GM21367 (cell line): ENCODE measurements at regions not wholly inside any gene's neighbourhood (a gene's known extent, or its start where the extent isn't known, plus 50 kb on each side); places are given as distances from the start of the nearest gene placed in this dataset.

Source experiments
- ATAC-seq: cut with Tn5 transposase; IDR thresholded peaks from one replicate; pipeline ENCODE4 v1.9.1; 2021; ENCODE audit not compliant: unreplicated experiment

- ATAC-seq, result no peak
Measured at GRCh38 chr10:78160591-78160990, 126.9 kb downstream of the RPS24 start.

GRCh38 chr10:78162853-78163252, 129.2 kb downstream of the RPS24 start:
- no peak for ATAC-seq

GRCh38 chr10:78164702-78165101, 131.0 kb downstream of the RPS24 start:
- ATAC-seq, result no peak

- ATAC-seq, result no peak
Measured at GRCh38 chr10:78165172-78165571, 131.5 kb downstream of the RPS24 start.

GRCh38 chr10:78165617-78166016, 132.0 kb downstream of the RPS24 start:
- ATAC-seq, result no peak

GRCh38 chr10:78166261-78166660, 132.6 kb downstream of the RPS24 start:
- no peak for ATAC-seq

GRCh38 chr10:78169214-78169613, 135.6 kb downstream of the RPS24 start:
- no peak for ATAC-seq

GRCh38 chr10:78170026-78170475, 136.4 kb downstream of the RPS24 start:
- ATAC-seq, result no peak

GRCh38 chr10:78171633-78172400, 138.2 kb downstream of the RPS24 start:
- no peak for ATAC-seq

- no peak for ATAC-seq
Measured at GRCh38 chr10:78173360-78174015, 139.8 kb downstream of the RPS24 start.

GRCh38 chr10:78175444-78176015, 141.9 kb downstream of the RPS24 start:
- no peak for ATAC-seq

- no peak for ATAC-seq
Measured at GRCh38 chr10:78176320-78177317, 143.0 kb downstream of the RPS24 start.

GRCh38 chr10:78177491-78178185, 144.0 kb downstream of the RPS24 start:
- ATAC-seq, result no peak

- no peak for ATAC-seq
Measured at GRCh38 chr10:78178397-78178796, 144.7 kb downstream of the RPS24 start.

- no peak for ATAC-seq
Measured at GRCh38 chr10:78178940-78179339, 145.3 kb downstream of the RPS24 start.

- no peak for ATAC-seq
Measured at GRCh38 chr10:78179886-78180705, 146.4 kb downstream of the RPS24 start.

- ATAC-seq, result no peak
Measured at GRCh38 chr10:78181381-78182055, 147.9 kb downstream of the RPS24 start.

GRCh38 chr10:78182841-78183240, 149.2 kb downstream of the RPS24 start:
- ATAC-seq, result no peak
